ENCODE measurements at regions not wholly inside any gene's neighbourhood (a gene's known extent, or its start where the extent isn't known, plus 50 kb on each side); places are given as distances from the start of the nearest gene placed in this dataset.

- DNase-seq = no peak
- Mint-ChIP-seq H3K27ac (no peak overlapping the region), H3K4me1 (ENCODE audit: low read depth) (peaks cover 48% of the 10 kb centered on the region), H3K27me3 (peaks cover 4% of the 10 kb centered on the region), H3K36me3 (no peaks in the 10 kb centered on the region), H3K4me3 (no peak overlapping the region), H3K9me3 (no peaks in the 10 kb centered on the region)
- ChIA-PET CTCF (interaction anchor here (1.0 to 1.1 kb wide), 2 partner anchors 10 to 22 kb away, joined by 3 read pairs; no protein-coding TSS in a partner anchor), POLR2A (no interaction called here)
- intact Hi-C loops (cut with micrococcal nuclease) = no loop called here
Measured at GRCh38 chr12:4121506-4122020, 152.0 kb upstream of the CCND2 start.

- H3K4me1 Mint-ChIP-seq (ENCODE audit: low read depth) = peaks cover 60% of the 10 kb centered on the region
- POLR2A ChIA-PET = no interaction called here
- no peak overlapping the region for H3K4me3 Mint-ChIP-seq
- no peak overlapping the region for H3K27ac Mint-ChIP-seq
- intact Hi-C loops (cut with micrococcal nuclease) = no loop called here
- no peaks in the 10 kb centered on the region for H3K9me3 Mint-ChIP-seq
- no peak for DNase-seq
- H3K27me3 Mint-ChIP-seq = peaks cover 8% of the 10 kb centered on the region
- CTCF ChIA-PET = interaction anchor here (1.1 to 3.3 kb wide), 3 partner anchors 22 to 26 kb away, joined by 3 to 10 read pairs (median 7); no protein-coding TSS in a partner anchor
- H3K36me3 Mint-ChIP-seq = no peaks in the 10 kb centered on the region
Measured at GRCh38 chr12:4120316-4120917, 153.1 kb upstream of the CCND2 start.

- peak; percentile 88 for DNase-seq
- peak overlapping the region; percentile 33 for H3K4me3 Mint-ChIP-seq
- intact Hi-C loops (cut with micrococcal nuclease) = loop anchor here (1.0 to 5.0 kb wide), 9 partner anchors 12 to 247 kb away; partner anchors contain the start of gene PARP11
- peaks cover 8% of the 10 kb centered on the region for H3K27me3 Mint-ChIP-seq
- no peaks in the 10 kb centered on the region for H3K9me3 Mint-ChIP-seq
- ChIA-PET POLR2A (interaction anchor here (0.7 to 3.6 kb wide), 10 partner anchors 17 to 159 kb away, joined by 3 to 36 read pairs (median 6); partner anchors contain the start of gene CCND2), CTCF (interaction anchor here (0.6 to 11.0 kb wide), 7 partner anchors 10 to 157 kb away, joined by 3 to 92 read pairs (median 7); no protein-coding TSS in a partner anchor)
- H3K36me3 Mint-ChIP-seq = no peaks in the 10 kb centered on the region
- H3K4me1 Mint-ChIP-seq (ENCODE audit: low read depth) = peaks cover 63% of the 10 kb centered on the region
- H3K27ac Mint-ChIP-seq = peak overlapping the region; percentile 79
Measured at GRCh38 chr12:4119157-4119761, 154.3 kb upstream of the CCND2 start.

GRCh38 chr12:4118601-4119156 lies 154.9 kb upstream of the CCND2 start:
- H3K27me3 Mint-ChIP-seq = peaks cover 8% of the 10 kb centered on the region
- H3K4me3 Mint-ChIP-seq = peak overlapping the region; percentile 33
- peak overlapping the region; percentile 79 for H3K27ac Mint-ChIP-seq
- intact Hi-C loops (cut with micrococcal nuclease) = loop anchor here (1.0 to 5.0 kb wide), 9 partner anchors 11 to 246 kb away; partner anchors contain the start of gene PARP11
- H3K4me1 Mint-ChIP-seq (ENCODE audit: low read depth) = peaks cover 59% of the 10 kb centered on the region
- POLR2A ChIA-PET = interaction anchor here (0.7 to 3.6 kb wide), 12 partner anchors 18 to 160 kb away, joined by 3 to 36 read pairs (median 6); partner anchors contain the start of gene CCND2
- no peaks in the 10 kb centered on the region for H3K9me3 Mint-ChIP-seq
- no peaks in the 10 kb centered on the region for H3K36me3 Mint-ChIP-seq
- DNase-seq = peak; percentile 66
- CTCF ChIA-PET = interaction anchor here (1.0 to 11.0 kb wide), 8 partner anchors 10 to 158 kb away, joined by 3 to 92 read pairs (median 7); no protein-coding TSS in a partner anchor

GRCh38 chr12:4118017-4118510 lies 155.5 kb upstream of the CCND2 start:
- CTCF ChIA-PET = interaction anchor here (1.1 to 11.0 kb wide), 7 partner anchors 11 to 232 kb away, joined by 4 to 92 read pairs (median 6); partner anchors contain the start of gene CCND2
- Mint-ChIP-seq H3K4me1 (ENCODE audit: low read depth) (peaks cover 59% of the 10 kb centered on the region), H3K27ac (peak overlapping the region; percentile 79), H3K27me3 (peaks cover 8% of the 10 kb centered on the region), H3K4me3 (peak overlapping the region; percentile 33), H3K9me3 (no peaks in the 10 kb centered on the region), H3K36me3 (no peaks in the 10 kb centered on the region)
- intact Hi-C loops (cut with micrococcal nuclease) = loop anchor here (2.0 to 5.0 kb wide), 3 partner anchors 53 to 246 kb away; partner anchors contain the start of gene PARP11
- POLR2A ChIA-PET = interaction anchor here (0.7 to 3.6 kb wide), 12 partner anchors 10 to 160 kb away, joined by 3 to 36 read pairs (median 6); partner anchors contain the start of gene CCND2
- no peak for DNase-seq

- no peak for DNase-seq
- CTCF ChIA-PET = interaction anchor here (1.1 to 11.0 kb wide), 7 partner anchors 10 to 232 kb away, joined by 4 to 92 read pairs (median 6); partner anchors contain the start of gene CCND2
- Mint-ChIP-seq H3K9me3 (no peaks in the 10 kb centered on the region), H3K27ac (peak overlapping the region; percentile 79), H3K36me3 (no peaks in the 10 kb centered on the region), H3K27me3 (peaks cover 8% of the 10 kb centered on the region), H3K4me3 (peak overlapping the region; percentile 33), H3K4me1 (ENCODE audit: low read depth) (peaks cover 63% of the 10 kb centered on the region)
- POLR2A ChIA-PET = interaction anchor here (0.6 to 3.6 kb wide), 13 partner anchors 10 to 161 kb away, joined by 3 to 36 read pairs (median 6); partner anchors contain the start of gene CCND2
- intact Hi-C loops (cut with micrococcal nuclease) = loop anchor here (2.0 to 5.0 kb wide), 3 partner anchors 53 to 245 kb away; partner anchors contain the start of gene PARP11
Measured at GRCh38 chr12:4117386-4118016, 156.1 kb upstream of the CCND2 start.

- ChIA-PET POLR2A (interaction anchor here (0.8 to 3.6 kb wide), 9 partner anchors 18 to 160 kb away, joined by 4 to 36 read pairs (median 6); partner anchors contain the start of gene CCND2), CTCF (interaction anchor here (1.1 to 11.0 kb wide), 11 partner anchors 9 to 160 kb away, joined by 3 to 92 read pairs (median 4); partner anchors contain the start of gene CCND2)
- Mint-ChIP-seq H3K36me3 (no peaks in the 10 kb centered on the region), H3K27me3 (peaks cover 11% of the 10 kb centered on the region), H3K27ac (no peak overlapping the region), H3K9me3 (no peaks in the 10 kb centered on the region), H3K4me3 (peak overlapping the region; percentile 30), H3K4me1 (ENCODE audit: low read depth) (peaks cover 73% of the 10 kb centered on the region)
- intact Hi-C loops (cut with micrococcal nuclease) = loop anchor here (5.0 kb wide), 1 partner anchor 244 kb away; the partner anchor contains the start of gene PARP11
- no peak for DNase-seq
Measured at GRCh38 chr12:4116251-4117111, 157.1 kb upstream of the CCND2 start.

- Mint-ChIP-seq H3K36me3 (no peaks in the 10 kb centered on the region), H3K27me3 (peaks cover 15% of the 10 kb centered on the region), H3K4me3 (peak overlapping the region; percentile 36), H3K9me3 (no peaks in the 10 kb centered on the region), H3K4me1 (ENCODE audit: low read depth) (peaks cover 75% of the 10 kb centered on the region), H3K27ac (peak overlapping the region; percentile 15)
- DNase-seq = no peak
- POLR2A ChIA-PET = interaction anchor here (1.1 to 2.2 kb wide), 3 partner anchors 27 to 154 kb away, joined by 4 to 17 read pairs (median 6); no protein-coding TSS in a partner anchor
- CTCF ChIA-PET = interaction anchor here (1.1 to 11.0 kb wide), 11 partner anchors 15 to 229 kb away, joined by 3 to 92 read pairs (median 4); no protein-coding TSS in a partner anchor
- intact Hi-C loops (cut with micrococcal nuclease) = loop anchor here (5.0 kb wide), 1 partner anchor 243 kb away; the partner anchor contains the start of gene PARP11
Measured at GRCh38 chr12:4115570-4115969, 158.0 kb upstream of the CCND2 start.

- intact Hi-C loops (cut with micrococcal nuclease) = loop anchor here (5.0 kb wide), 1 partner anchor 243 kb away; the partner anchor contains the start of gene PARP11
- no peaks in the 10 kb centered on the region for H3K9me3 Mint-ChIP-seq
- H3K27ac Mint-ChIP-seq = no peak overlapping the region
- ChIA-PET POLR2A (interaction anchor here (0.6 to 2.2 kb wide), 5 partner anchors 27 to 162 kb away, joined by 3 to 17 read pairs (median 6); no protein-coding TSS in a partner anchor), CTCF (interaction anchor here (1.2 to 11.0 kb wide), 5 partner anchors 31 to 229 kb away, joined by 3 to 92 read pairs (median 6); no protein-coding TSS in a partner anchor)
- H3K4me3 Mint-ChIP-seq = peak overlapping the region; percentile 22
- H3K36me3 Mint-ChIP-seq = no peaks in the 10 kb centered on the region
- H3K27me3 Mint-ChIP-seq = peaks cover 15% of the 10 kb centered on the region
- peaks cover 73% of the 10 kb centered on the region for H3K4me1 Mint-ChIP-seq (ENCODE audit: low read depth)
- DNase-seq = peak; percentile 71
Measured at GRCh38 chr12:4114986-4115385, 158.6 kb upstream of the CCND2 start.
